ENCODE measurements at regions not wholly inside any gene's neighbourhood (a gene's known extent, or its start where the extent isn't known, plus 50 kb on each side); places are given as distances from the start of the nearest gene placed in this dataset.

DNA sequence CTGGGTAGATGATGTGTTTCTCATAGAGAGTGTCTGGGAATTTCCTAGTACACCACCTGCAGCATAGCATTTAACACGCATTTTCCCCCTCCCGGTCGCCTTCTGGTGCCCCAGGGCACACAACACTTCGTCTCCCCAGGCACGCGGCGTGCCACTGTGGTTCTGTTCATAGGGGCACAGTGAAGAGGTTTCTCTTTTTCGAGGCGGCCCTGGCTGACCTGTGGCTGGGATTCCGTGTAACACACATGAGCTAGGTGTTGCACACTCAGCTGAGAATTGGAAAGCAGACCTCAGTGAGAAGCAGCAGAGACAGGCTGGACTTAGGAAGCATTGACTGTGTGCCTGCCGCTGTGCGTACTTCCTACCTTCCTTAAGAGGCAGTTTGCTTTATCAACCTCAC is 214.3 kb upstream of the SHH start:
- TF ChIP-seq, protein P1, sequence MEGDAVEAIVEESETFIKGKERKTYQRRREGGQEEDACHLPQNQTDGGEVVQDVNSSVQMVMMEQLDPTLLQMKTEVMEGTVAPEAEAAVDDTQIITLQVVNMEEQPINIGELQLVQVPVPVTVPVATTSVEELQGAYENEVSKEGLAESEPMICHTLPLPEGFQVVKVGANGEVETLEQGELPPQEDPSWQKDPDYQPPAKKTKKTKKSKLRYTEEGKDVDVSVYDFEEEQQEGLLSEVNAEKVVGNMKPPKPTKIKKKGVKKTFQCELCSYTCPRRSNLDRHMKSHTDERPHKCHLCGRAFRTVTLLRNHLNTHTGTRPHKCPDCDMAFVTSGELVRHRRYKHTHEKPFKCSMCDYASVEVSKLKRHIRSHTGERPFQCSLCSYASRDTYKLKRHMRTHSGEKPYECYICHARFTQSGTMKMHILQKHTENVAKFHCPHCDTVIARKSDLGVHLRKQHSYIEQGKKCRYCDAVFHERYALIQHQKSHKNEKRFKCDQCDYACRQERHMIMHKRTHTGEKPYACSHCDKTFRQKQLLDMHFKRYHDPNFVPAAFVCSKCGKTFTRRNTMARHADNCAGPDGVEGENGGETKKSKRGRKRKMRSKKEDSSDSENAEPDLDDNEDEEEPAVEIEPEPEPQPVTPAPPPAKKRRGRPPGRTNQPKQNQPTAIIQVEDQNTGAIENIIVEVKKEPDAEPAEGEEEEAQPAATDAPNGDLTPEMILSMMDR (IDR thresholded peaks at IDR 0.05 in 8 of 11, conservative IDR thresholded peaks at IDR 0.05 in 3 of 11): no peak
- no peak for TF ChIP-seq POLR2A (IDR thresholded peaks at IDR 0.05)
- TF ChIP-seq POLR2AphosphoS5 (IDR thresholded peaks at IDR 0.05): no peak
